ENCODE measurements at regions not wholly inside any gene's neighbourhood (a gene's known extent, or its start where the extent isn't known, plus 50 kb on each side); places are given as distances from the start of the nearest gene placed in this dataset.
A peak's percentile ranks its signal among the peaks of the same experiment; 100 is the strongest.

DNA sequence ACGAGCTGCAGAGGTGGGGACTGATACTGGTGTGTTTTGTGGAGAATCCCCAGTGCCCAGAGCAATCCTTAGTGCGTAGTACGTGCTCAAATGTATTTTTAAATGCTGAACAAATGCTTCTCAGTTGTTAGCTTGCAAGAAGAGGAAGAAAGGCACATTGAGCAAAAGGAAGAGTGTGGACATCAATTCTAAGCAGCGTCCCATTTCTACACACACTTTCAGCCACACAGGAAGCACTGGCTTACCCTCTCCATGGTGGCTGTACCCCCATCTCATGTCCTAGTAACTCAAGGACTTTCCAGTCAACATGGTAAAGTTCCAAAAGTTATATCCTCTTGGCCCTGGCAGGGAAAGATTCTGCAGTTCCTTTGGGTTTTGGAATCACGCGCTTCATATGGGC, 98.8 kb upstream of the NXT1 start (continued):
- TF ChIP-seq, protein P1, sequence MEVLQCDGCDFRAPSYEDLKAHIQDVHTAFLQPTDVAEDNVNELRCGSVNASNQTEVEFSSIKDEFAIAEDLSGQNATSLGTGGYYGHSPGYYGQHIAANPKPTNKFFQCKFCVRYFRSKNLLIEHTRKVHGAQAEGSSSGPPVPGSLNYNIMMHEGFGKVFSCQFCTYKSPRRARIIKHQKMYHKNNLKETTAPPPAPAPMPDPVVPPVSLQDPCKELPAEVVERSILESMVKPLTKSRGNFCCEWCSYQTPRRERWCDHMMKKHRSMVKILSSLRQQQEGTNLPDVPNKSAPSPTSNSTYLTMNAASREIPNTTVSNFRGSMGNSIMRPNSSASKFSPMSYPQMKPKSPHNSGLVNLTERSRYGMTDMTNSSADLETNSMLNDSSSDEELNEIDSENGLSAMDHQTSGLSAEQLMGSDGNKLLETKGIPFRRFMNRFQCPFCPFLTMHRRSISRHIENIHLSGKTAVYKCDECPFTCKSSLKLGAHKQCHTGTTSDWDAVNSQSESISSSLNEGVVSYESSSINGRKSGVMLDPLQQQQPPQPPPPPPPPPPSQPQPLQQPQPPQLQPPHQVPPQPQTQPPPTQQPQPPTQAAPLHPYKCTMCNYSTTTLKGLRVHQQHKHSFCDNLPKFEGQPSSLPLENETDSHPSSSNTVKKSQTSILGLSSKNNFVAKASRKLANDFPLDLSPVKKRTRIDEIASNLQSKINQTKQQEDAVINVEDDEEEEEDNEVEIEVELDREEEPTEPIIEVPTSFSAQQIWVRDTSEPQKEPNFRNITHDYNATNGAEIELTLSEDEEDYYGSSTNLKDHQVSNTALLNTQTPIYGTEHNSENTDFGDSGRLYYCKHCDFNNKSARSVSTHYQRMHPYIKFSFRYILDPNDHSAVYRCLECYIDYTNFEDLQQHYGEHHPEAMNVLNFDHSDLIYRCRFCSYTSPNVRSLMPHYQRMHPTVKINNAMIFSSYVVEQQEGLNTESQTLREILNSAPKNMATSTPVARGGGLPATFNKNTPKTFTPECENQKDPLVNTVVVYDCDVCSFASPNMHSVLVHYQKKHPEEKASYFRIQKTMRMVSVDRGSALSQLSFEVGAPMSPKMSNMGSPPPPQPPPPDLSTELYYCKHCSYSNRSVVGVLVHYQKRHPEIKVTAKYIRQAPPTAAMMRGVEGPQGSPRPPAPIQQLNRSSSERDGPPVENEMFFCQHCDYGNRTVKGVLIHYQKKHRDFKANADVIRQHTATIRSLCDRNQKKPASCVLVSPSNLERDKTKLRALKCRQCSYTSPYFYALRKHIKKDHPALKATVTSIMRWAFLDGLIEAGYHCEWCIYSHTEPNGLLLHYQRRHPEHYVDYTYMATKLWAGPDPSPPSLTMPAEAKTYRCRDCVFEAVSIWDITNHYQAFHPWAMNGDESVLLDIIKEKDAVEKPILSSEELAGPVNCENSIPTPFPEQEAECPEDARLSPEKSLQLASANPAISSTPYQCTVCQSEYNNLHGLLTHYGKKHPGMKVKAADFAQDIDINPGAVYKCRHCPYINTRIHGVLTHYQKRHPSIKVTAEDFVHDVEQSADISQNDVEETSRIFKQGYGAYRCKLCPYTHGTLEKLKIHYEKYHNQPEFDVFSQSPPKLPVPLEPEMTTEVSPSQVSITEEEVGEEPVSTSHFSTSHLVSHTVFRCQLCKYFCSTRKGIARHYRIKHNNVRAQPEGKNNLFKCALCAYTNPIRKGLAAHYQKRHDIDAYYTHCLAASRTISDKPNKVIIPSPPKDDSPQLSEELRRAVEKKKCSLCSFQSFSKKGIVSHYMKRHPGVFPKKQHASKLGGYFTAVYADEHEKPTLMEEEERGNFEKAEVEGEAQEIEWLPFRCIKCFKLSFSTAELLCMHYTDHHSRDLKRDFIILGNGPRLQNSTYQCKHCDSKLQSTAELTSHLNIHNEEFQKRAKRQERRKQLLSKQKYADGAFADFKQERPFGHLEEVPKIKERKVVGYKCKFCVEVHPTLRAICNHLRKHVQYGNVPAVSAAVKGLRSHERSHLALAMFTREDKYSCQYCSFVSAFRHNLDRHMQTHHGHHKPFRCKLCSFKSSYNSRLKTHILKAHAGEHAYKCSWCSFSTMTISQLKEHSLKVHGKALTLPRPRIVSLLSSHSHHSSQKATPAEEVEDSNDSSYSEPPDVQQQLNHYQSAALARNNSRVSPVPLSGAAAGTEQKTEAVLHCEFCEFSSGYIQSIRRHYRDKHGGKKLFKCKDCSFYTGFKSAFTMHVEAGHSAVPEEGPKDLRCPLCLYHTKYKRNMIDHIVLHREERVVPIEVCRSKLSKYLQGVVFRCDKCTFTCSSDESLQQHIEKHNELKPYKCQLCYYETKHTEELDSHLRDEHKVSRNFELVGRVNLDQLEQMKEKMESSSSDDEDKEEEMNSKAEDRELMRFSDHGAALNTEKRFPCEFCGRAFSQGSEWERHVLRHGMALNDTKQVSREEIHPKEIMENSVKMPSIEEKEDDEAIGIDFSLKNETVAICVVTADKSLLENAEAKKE (CRISPR knock-in tag; IDR thresholded peaks at IDR 0.05), result no peak
- no peak for TF ChIP-seq STAT1 (IDR thresholded peaks at IDR 0.05; ENCODE audit: unreplicated experiment)
- no peak for TF ChIP-seq ZNF114 (CRISPR knock-in tag; IDR thresholded peaks at IDR 0.05)
- no peak for TF ChIP-seq JUNB (IDR thresholded peaks at IDR 0.05; ENCODE audit: unreplicated experiment)
- TF ChIP-seq, protein P2, sequence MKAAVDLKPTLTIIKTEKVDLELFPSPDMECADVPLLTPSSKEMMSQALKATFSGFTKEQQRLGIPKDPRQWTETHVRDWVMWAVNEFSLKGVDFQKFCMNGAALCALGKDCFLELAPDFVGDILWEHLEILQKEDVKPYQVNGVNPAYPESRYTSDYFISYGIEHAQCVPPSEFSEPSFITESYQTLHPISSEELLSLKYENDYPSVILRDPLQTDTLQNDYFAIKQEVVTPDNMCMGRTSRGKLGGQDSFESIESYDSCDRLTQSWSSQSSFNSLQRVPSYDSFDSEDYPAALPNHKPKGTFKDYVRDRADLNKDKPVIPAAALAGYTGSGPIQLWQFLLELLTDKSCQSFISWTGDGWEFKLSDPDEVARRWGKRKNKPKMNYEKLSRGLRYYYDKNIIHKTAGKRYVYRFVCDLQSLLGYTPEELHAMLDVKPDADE (IDR thresholded peaks at IDR 0.05), result no peak
- TF ChIP-seq EZH2 (IDR thresholded peaks at IDR 0.05; ENCODE audit: low read depth, unreplicated experiment), result no peak
- no peak for TF ChIP-seq NANOG (IDR thresholded peaks at IDR 0.05; ENCODE audit: borderline replicate concordance)
- TF ChIP-seq ZNF331 (CRISPR knock-in tag; IDR thresholded peaks at IDR 0.05; ENCODE audit: low read depth), result no peak

DNA sequence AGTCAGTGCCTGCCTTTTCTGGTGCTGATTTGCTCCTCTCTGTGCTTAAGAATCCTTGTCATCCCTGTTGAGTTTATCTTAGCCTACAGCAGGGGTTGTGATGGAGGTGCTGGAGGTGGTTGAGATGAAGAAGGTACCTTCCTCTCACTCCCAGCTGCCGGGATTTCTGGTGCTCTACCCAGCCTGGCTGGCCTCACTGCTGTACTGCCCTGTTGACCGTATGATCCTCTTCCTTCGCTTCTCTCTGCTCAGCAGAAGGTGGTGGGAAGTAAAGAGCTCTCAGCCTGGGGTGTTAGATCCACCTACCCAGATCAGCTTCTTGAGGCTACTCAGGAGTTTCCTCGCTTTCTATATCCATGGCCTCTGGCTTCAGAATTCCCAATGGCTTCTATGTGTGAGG, 101.0 kb upstream of the NXT1 start:
- ATAC-seq (no peak), DNase-seq (ENCODE audit: low spot score) (no peak)
- Histone ChIP-seq H3K4me1 (ENCODE audit: insufficient read depth) (no peaks in the 10 kb centered on the region), H3F3A (replicated peaks; ENCODE audit: low read depth) (no peaks in the 10 kb centered on the region), H3K27ac (ENCODE audit: low read depth) (no peak overlapping the region), H3K27me3 (ENCODE audit: insufficient read depth) (no peaks in the 10 kb centered on the region), H3K4me3 (no peak overlapping the region), H3K79me2 (replicated peaks; ENCODE audit: insufficient read depth) (no peaks in the 10 kb centered on the region), H3K36me3 (ENCODE audit: insufficient read depth) (no peaks in the 10 kb centered on the region), H4K20me1 (replicated peaks; ENCODE audit: insufficient read depth) (no peaks in the 10 kb centered on the region), H3K9me2 (ENCODE audit: insufficient read depth) (no peaks in the 10 kb centered on the region), H3K4me2 (no peak overlapping the region), H2AFZ (no peak overlapping the region; the same call in 1 of the 2 replicates)
- no peak overlapping the region for H3K4me3 Mint-ChIP-seq
- no peaks in the 10 kb centered on the region for H3K27me3 Mint-ChIP-seq (ENCODE audit: insufficient read depth, low read depth, poor library complexity)
- peaks cover 7% of the 10 kb centered on the region for H3K4me1 Mint-ChIP-seq
- H3K36me3 Mint-ChIP-seq (ENCODE audit: low read depth), result no peaks in the 10 kb centered on the region
- no peak for TF ChIP-seq NANOG (IDR thresholded peaks at IDR 0.05; ENCODE audit: borderline replicate concordance)
- H3K9me3 Mint-ChIP-seq, result no peaks in the 10 kb centered on the region
- H3K27ac Mint-ChIP-seq, result 0 out of 2 replicates have a peak overlapping the region, but pooled peaks have one; percentile 66
